Tibial nerve (tissue), 4 donors: ENCODE measurements at regions not wholly inside any gene's neighbourhood (a gene's known extent, or its start where the extent isn't known, plus 50 kb on each side); places are given as distances from the start of the nearest gene placed in this dataset.

Experiments
- DNase-seq, 2 donors: peaks; one replicate each; pipeline ENCODE4 v3.0.0-alpha.2; 2019; ENCODE audit warnings: low spot score in 2 of 2
- H3K27ac ChIP-seq, 4 donors: fragments of 200-600 bp; sonication (generic) in 3 of 4; one replicate each; pipeline ENCODE4 v1.5.1; 2017 to 2019; ENCODE audit warnings: mild to moderate bottlenecking in 1 of 4
- H3K27me3 ChIP-seq, 2 donors: fragments of 200-600 bp; sonication (generic) in 1 of 2; one replicate each; pipeline versions ENCODE4 v1.5.1 to v1.6.0; 2017 to 2019
- H3K36me3 ChIP-seq, 3 donors: fragments of 200-600 bp; sonication (generic); one replicate each; pipeline ENCODE4 v1.5.1; 2018 to 2019
- H3K4me1 ChIP-seq, 4 donors: fragments of 200-600 bp; sonication (generic) in 3 of 4; one replicate each; pipeline ENCODE4 v1.5.1; 2017 to 2019
- H3K4me3 ChIP-seq, 4 donors: fragments of 200-600 bp; sonication (generic) in 3 of 4; one replicate each; pipeline ENCODE4 v1.5.1; 2017 to 2019; ENCODE audit warnings: mild to moderate bottlenecking in 1 of 4, moderate library complexity in 1 of 4
- H3K9me3 ChIP-seq, 4 donors: fragments of 200-600 bp; sonication (generic) in 3 of 4; one replicate each; pipeline ENCODE4 v1.5.1; 2017 to 2019
- EP300 ChIP-seq, 2 donors: sonication (generic); formaldehyde crosslinking; IDR thresholded peaks; one replicate each; pipeline ENCODE4 v1.6.1; 2017; ENCODE audit warnings: antibody characterized with exemption in 2 of 2, mild to moderate bottlenecking in 1 of 2
- POLR2A ChIP-seq, 2 donors: fragments of 450-650 bp; IDR thresholded peaks; one replicate each; pipeline ENCODE4 v1.6.1; 2017; ENCODE audit warnings: antibody characterized with exemption in 2 of 2, mild to moderate bottlenecking in 2 of 2, moderate library complexity in 2 of 2
- WGBS, 2 donors: methylation state at CpG; one replicate each; pipeline ENCODE4 v1.1.5; 2018; 5-methylcytosine and 5-hydroxymethylcytosine counted together
- TF ChIP-seq, protein P1 (sequence below), 5 experiments: fragments of 200-600 bp in 3 of 5; fragments of 450-650 bp in 2 of 5; sonication (generic) in 3 of 5; IDR thresholded peaks; one replicate each; pipeline ENCODE4 v1.5.1; 2016 to 2019; ENCODE audit warnings: antibody characterized with exemption in 5 of 5, mild to moderate bottlenecking in 3 of 5, moderate library complexity in 2 of 5

DNA sequence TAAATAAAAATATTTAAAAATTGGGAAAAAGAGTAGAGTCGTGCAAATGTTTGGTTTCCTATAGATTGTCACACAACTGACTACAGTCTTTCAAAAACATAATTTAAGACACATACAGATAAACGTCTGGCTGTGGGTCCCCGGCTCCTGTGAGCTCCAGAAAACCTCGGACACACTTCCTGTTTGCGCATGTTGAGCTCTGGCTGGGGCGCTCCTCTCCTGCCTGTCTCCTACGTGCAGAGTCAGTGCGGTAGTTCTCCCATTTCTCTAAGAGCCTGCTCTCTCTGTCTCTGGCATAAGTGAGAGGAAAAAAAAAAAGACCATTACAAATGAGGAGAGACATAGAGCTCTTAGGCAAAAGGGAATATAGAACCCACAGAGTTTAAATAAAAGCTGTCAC is 128.2 kb upstream of the OBI1 start:
- Histone ChIP-seq H3K9me3 (no peaks in the 10 kb centered on the region), H3K27me3 (peaks cover 0 to 4% of the 10 kb centered on the region in 2 donors), H3K27ac (no peak overlapping the region), H3K4me1 (no peaks in the 10 kb centered on the region), H3K36me3 (no peaks in the 10 kb centered on the region), H3K4me3 (no peak overlapping the region)
- WGBS, 2 donors, result 15 to 19% methylated on average over 8 of the region's 8 CpGs
- DNase-seq, result no peak
- no peak for TF ChIP-seq EP300 (IDR thresholded peaks at IDR 0.05)
- TF ChIP-seq, protein P1, sequence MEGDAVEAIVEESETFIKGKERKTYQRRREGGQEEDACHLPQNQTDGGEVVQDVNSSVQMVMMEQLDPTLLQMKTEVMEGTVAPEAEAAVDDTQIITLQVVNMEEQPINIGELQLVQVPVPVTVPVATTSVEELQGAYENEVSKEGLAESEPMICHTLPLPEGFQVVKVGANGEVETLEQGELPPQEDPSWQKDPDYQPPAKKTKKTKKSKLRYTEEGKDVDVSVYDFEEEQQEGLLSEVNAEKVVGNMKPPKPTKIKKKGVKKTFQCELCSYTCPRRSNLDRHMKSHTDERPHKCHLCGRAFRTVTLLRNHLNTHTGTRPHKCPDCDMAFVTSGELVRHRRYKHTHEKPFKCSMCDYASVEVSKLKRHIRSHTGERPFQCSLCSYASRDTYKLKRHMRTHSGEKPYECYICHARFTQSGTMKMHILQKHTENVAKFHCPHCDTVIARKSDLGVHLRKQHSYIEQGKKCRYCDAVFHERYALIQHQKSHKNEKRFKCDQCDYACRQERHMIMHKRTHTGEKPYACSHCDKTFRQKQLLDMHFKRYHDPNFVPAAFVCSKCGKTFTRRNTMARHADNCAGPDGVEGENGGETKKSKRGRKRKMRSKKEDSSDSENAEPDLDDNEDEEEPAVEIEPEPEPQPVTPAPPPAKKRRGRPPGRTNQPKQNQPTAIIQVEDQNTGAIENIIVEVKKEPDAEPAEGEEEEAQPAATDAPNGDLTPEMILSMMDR (IDR thresholded peaks at IDR 0.05), result no peak
- no peak for TF ChIP-seq POLR2A (IDR thresholded peaks at IDR 0.05)

DNA sequence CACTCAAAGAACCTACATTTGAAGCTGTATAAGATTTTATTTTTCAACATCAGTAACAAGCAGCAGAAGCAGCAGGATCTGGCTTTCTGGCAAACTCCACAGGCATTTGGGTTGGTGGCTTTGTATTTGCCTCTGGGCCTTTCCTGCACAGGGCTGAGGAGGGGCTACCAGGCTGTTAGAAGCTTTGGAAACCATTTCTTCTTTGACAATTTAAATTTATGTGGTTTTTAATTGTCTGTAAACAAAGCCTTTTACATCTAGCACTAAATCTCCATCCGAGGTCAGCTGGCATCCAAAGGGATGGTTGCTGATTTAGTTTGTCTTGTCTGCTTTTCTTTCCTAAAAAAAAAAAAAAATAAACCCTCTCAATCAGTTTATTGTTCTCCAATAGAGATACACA is 127.5 kb upstream of the OBI1 start:
- Histone ChIP-seq H3K36me3 (no peaks in the 10 kb centered on the region), H3K9me3 (no peaks in the 10 kb centered on the region), H3K27me3 (peaks cover 0 to 4% of the 10 kb centered on the region in 2 donors), H3K4me3 (no peak overlapping the region), H3K4me1 (no peaks in the 10 kb centered on the region), H3K27ac (no peak overlapping the region)
- DNase-seq, result no peak
- TF ChIP-seq EP300 (IDR thresholded peaks at IDR 0.05), result no peak
- no peak for TF ChIP-seq POLR2A (IDR thresholded peaks at IDR 0.05)
- TF ChIP-seq, protein P1 (IDR thresholded peaks at IDR 0.05), result no peak
- WGBS, 2 donors, result 25 to 27% methylated on average over 1 of the region's 1 CpG

DNA sequence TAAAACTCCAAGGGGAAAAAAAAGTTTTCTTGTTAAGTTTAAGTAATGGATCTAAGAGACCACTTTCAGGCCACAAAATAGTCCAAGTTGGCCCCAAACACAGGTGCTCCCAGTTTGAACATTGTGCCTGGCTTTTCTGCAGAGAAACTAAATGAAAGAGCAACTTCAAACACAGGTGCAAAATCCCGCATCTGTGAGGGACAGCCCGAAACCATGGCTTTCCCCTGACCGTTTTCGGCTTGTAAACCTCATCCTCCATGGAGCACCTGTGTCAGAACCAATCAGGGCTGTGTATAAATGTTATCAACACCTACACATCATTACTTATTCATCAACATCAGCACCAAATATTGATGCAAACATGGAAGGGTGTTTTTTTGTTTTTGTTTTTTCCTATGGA is 126.8 kb upstream of the OBI1 start:
- Histone ChIP-seq H3K9me3 (no peaks in the 10 kb centered on the region), H3K4me3 (no peak overlapping the region), H3K27me3 (peaks cover 0 to 4% of the 10 kb centered on the region in 2 donors), H3K36me3 (no peaks in the 10 kb centered on the region), H3K27ac (no peak overlapping the region), H3K4me1 (no peaks in the 10 kb centered on the region)
- WGBS, 2 donors, result 85 to 88% methylated on average over 4 of the region's 4 CpGs
- TF ChIP-seq POLR2A (IDR thresholded peaks at IDR 0.05), result no peak
- no peak for TF ChIP-seq EP300 (IDR thresholded peaks at IDR 0.05)
- TF ChIP-seq, protein P1 (IDR thresholded peaks at IDR 0.05), result no peak
- no peak for DNase-seq

DNA sequence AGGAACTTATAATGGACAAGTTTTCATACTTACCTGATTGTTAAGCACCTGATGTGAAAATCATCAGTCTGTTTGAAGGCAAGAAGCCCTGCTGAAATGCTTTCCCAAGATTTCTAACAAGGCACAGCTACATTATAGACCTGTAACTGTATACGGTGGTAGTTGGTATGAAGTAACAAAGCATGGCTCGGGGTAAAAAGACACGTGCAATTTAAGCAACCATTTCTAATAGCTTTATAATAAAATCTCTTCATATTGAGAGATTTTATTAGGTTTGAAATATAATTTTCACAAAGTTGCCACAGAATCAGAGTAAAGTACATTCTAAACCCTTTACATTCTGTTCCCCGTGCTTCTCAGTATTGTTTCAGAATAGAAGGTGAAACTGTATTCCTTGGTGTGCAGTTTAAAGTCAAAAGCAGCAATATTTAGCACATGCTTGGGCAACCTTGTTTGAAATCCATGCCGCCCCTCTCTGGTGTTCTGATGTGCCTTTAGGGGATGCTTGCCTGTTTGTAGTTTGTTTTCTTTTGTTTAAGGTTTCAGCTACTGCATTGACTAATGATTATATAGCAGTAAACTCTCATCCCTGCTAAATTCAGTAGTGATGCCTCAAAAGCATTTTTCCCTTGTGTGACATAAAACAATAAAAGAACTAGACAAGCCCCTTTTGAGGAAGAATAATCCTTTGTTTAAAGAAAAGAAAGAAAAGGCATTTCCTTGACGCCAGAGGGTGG is 125.2 kb upstream of the OBI1 start:
- Histone ChIP-seq H3K27ac (no peak overlapping the region), H3K9me3 (no peaks in the 10 kb centered on the region), H3K36me3 (no peaks in the 10 kb centered on the region), H3K4me3 (no peak overlapping the region), H3K27me3 (peaks cover 0 to 4% of the 10 kb centered on the region in 2 donors), H3K4me1 (no peaks in the 10 kb centered on the region)
- DNase-seq, result no peak
- 41 to 49% methylated on average over 6 of the region's 6 CpGs for WGBS, 2 donors
- TF ChIP-seq, protein P1 (IDR thresholded peaks at IDR 0.05), result no peak
- no peak for TF ChIP-seq EP300 (IDR thresholded peaks at IDR 0.05)
- TF ChIP-seq POLR2A (IDR thresholded peaks at IDR 0.05), result no peak

DNA sequence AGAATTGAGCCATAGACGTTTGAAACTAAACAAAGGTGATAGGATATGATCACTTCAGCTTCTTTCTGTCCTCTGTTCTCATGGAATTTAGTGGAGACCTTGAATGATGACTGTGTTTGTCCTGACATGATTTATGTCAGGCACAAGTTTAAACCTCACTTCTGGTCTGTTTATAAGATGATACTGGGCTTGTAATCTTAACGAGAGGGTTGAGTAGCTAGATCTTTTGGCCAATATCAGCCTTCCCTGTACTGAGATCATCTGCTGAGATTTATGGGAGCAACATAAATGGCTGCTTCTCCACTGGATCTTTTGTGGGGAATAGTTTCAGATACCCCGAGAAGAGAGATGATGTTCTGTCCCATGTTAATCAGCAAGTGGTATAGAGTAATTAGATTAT is 121.8 kb upstream of the OBI1 start:
- 39 to 46% methylated on average over 3 of the region's 3 CpGs for WGBS, 2 donors
- no peak for DNase-seq

More for the DNA sequence above, 121.8 kb upstream of the OBI1 start:
- no peak overlapping the region for H3K27ac ChIP-seq
- TF ChIP-seq, protein P1 (IDR thresholded peaks at IDR 0.05), result no peak
- no peak for TF ChIP-seq POLR2A (IDR thresholded peaks at IDR 0.05)
- TF ChIP-seq EP300 (IDR thresholded peaks at IDR 0.05), result no peak
- H3K36me3 ChIP-seq, result no peaks in the 10 kb centered on the region
- no peaks in the 10 kb centered on the region for H3K9me3 ChIP-seq
- no peaks in the 10 kb centered on the region for H3K4me1 ChIP-seq
- peaks cover 0 to 4% of the 10 kb centered on the region in 2 donors for H3K27me3 ChIP-seq
- H3K4me3 ChIP-seq, result no peak overlapping the region
